Activated naive CD4-positive, alpha-beta T cell treated with anti-CD3 and anti-CD28 coated beads, Interleukin-2, amount 50 U/mL, for 16 hours (primary cell): ENCODE measurements at regions not wholly inside any gene's neighbourhood (a gene's known extent, or its start where the extent isn't known, plus 50 kb on each side); places are given as distances from the start of the nearest gene placed in this dataset.
"Not testable (repeated sequence)": the region's sequence is repeated elsewhere in the genome, so short reads cannot be mapped to it uniquely, and the experiment has no call there.

Source experiments
- DNase-seq: peaks from one replicate; pipeline ENCODE4 v3.0.0-alpha.2; 2020

GRCh38 chrX:5683996-5684395 is 544.7 kb downstream of the NLGN4X start:
- no peak for DNase-seq

GRCh38 chrX:5681159-5681558 is 547.5 kb downstream of the NLGN4X start:
- DNase-seq = no peak

DNA sequence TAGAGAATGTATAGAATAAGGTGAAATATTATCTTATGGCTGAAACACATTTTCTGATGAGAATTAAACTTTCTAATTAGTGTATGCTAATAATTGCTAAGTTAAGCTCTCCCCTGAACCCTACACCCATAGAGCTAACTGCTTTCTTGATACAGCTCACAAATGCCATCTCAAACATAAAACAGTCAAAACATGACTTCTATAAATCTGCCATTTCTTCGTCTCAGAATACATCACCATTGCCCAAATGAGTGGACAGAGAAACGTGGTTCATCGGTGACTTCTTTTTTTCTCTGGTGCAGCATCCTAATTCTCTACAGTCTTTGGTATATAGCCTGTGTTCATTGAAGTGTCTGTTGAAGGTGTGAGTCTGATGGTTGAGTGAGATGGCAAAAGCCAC is 554.6 kb downstream of the NLGN4X start:
- DNase-seq = no peak

DNA sequence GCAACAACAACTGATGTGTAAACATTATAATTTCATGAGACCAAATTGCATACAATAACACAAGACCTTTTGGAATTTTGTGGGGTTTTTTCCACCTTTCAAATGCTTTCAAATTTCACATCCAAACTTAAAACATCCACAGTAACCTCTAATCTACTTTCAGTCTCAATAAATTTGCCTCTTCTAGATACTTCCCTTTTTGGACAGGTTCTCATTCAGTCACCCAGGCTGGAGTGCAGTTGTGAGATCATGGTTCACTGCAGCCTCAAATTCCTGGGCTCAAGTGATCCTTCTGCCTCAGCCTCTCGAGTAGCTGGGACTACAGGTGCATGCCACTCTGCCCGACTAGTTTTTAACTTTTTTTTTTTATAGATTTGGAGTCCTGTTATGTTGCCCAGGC is 556.6 kb downstream of the NLGN4X start:
- DNase-seq = no peak

DNA sequence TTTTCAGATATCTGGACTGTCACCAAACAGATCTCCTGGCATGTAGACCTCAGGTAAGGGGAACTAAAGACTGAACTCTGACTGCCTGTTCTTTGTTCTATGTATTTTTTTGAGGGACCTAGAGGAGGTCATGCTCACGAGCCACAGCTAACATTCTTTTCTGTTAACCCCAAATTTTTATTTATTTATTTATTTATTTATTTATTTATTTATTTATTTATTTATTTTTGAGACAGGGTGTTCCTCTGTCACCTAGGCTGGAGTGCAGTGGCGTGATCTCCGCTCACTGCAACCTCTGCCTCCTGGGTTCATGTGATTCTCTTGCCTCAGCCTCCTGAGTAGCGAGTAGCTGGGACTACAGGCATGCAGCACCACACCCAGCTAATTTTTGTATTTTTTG is 562.0 kb downstream of the NLGN4X start:
- DNase-seq = not testable (repeated sequence)

DNA sequence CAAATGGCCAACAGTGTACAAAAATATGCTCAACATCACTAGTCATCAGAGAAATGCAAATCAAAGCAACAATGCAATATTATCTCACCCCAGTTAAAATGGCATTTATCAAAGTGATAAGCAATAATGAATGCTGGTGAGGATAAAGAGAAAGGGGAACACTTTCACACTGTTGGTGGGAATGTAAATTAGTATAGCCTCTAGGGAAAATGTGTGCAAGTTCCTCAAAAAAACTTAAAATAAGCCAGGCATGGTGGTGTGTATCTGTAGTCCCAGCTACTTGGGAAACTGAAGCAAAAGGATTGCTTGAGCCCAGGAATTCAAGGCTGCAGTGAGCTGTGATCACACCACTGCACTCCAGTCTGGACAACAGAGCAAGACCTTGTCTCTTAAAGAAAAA is 572.1 kb downstream of the NLGN4X start:
- DNase-seq = no peak

DNA sequence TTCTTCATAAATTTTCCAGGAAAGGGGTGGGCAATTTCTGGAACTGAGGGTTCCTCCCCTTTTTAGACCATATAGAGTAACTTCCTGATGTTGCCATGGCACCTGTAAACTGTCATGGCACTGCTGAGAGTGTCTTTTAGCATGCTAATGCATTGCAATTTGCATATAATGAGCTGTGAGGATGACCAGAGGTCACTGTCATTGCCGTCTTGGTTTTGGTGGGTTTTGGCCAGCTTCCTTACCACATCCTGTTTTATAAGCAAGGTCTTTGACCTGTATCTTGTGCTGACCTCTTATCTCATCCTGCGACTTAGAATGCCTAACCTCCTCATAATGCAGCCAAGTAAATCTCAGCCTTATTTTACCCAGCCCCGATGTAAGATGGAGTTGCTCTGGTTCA is 577.8 kb downstream of the NLGN4X start:
- DNase-seq = no peak

DNA sequence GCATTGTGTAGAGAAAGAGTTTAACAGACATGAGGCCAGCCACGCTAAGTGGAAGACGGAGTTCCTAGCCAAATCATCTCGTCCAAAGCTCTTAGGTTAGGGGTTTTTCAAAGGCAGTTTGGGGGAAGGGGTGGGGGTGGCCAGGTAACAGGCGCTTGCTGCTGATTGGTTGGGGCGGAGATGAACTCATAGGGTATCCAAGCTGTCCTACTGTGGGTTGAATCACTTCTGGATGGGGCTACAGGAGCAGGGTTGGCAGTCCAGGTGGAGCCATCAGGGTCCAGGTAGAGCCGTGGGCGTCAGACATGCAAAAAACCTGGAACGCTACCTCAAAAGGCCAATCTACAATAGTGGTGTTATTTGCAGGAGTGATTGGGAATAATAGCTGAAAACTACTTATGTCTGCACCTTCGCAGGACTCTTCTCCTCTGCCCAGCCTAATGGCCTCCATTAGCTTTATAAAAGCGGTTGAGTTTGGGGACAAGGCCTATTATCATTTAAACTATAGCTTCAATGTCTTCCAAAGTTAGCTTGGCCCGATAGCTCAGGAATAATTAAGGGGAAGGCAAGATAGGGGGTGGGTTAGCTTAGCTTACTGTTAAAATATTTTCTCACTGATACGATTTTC is 579.6 kb downstream of the NLGN4X start:
- no peak for DNase-seq

DNA sequence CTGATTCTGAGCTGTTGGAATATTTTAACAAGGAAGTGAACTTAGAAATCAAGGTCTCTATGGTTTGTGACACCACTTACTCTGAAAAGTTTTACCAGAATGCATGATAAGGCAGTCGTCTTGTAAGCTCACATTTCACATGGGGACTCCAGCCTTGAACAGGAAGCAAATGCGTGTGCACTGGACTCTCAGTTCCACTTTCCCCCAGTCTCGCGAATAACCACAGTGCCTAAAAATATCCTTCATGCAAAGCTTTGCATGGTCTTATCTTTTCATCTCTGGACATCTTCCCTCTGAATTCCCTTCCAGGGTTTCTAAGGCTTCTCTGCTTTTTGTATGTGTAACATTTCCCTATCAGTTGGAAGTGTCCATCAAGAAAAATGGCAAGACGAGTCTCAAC is 581.8 kb downstream of the NLGN4X start:
- DNase-seq = no peak

DNA sequence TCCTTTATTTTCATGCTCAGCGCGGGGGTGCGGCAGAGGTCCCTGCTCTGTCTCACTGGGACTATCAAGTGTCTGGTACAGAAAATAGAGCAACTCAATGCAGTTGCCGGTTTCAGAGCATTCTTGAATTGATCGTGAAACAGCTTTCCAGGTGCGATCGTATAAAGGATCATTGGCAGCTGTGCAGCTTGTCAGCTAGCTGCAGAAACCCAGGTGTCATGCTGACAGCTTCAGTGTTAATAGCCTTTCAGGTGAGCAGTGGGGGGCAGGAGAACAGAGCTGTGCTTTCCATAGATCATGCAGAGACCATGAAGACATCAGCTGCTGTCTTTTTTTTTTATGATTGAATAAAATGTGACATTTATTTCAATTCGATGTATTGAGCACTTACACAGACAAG is 583.9 kb downstream of the NLGN4X start:
- DNase-seq = no peak

DNA sequence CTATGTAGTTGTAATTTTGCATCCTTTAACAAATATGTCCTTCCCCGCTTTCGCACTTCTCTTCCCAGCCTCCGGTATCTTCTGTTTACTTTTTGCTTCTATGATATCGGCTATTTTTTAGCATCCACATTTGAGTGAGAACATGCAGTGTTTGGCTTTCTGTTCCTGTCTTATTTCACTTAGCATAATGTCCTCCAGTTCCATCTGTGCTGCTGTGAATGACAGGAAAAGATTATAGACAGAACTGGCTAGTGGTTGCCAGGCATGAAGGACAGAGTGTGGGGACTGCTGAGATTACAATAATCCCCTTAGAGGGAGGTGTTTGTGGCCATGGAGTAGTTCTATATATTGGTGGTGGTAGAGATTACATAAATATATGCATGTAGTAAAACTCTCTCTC is 588.6 kb downstream of the NLGN4X start:
- no peak for DNase-seq

DNA sequence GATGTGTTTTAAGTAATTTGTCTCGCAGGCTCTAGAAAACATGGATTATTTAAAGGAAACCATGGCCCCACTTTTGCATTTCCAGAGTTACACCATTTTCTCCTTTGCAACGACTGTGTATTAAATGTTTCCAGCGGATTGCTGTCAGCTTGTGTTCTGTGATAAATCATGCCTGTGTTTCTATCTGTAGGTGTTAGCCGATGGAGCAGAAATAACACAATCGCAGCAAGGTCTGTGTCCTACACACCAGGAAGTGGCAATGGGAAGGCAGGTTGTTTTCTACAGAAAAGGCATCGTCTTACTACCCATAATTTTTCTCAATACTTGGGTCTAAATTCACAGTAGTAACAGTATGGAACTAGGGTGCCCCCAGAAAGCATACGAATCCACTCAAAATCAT is 590.1 kb downstream of the NLGN4X start:
- no peak for DNase-seq

DNA sequence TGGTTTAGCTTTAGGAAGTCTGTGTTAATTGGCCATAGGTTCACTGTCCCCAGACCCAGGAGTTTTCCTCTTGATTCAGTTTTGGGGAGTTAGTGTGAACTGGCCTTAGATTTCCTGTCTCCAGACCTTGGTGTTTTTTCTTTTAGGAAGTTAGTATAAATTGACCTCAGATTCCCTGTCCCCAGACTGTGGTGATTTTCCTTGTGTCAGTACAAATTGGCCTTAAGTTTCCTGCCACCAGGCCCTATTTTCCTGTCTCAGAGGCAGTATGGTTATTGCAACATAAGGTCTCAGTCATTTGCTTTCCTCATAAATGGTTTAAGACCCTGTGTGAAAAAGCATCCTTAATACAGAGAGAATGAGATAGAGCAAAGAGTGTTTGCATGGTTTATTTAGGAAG is 595.8 kb downstream of the NLGN4X start:
- no peak for DNase-seq

GRCh38 chrX:5632061-5632614 is 596.5 kb downstream of the NLGN4X start:
- DNase-seq = no peak

DNA sequence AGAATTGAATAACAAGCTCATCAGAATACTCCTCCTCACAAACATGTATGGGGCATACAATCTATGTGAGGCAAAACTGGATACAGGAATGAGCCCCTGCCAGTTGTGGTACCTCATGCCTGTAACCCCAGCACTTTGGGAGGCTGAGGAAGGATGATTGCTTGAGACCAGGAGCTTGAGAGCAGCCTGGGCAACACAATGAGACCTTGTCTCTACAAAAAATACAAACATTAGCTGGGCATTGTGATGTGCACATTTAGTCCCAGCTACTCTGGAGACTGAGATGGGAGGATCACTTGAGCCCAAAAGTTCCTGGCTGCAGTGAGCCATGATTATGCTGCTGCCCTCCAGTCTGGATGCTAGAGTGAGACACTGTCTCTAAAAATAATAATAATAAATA is 611.0 kb downstream of the NLGN4X start:
- DNase-seq = no peak

DNA sequence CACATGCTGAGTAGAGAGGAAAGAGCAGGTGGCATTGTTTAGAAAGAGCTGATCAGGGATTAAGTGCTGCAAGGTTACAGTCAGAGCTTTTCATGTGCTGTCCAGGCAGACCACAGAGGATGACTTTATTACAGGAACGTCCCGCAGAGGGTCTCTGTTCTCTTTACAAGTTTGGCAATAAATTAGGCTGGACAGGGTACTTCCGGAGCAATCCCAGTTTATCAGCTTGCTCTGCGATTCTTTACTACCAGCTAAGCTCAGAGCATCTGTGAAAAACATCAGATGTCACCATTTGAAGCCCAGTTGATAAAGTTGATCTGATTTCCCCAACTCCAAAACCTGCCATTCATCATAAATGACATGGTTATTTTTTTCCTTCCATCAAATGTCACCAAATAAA is 633.1 kb downstream of the NLGN4X start:
- DNase-seq = no peak

DNA sequence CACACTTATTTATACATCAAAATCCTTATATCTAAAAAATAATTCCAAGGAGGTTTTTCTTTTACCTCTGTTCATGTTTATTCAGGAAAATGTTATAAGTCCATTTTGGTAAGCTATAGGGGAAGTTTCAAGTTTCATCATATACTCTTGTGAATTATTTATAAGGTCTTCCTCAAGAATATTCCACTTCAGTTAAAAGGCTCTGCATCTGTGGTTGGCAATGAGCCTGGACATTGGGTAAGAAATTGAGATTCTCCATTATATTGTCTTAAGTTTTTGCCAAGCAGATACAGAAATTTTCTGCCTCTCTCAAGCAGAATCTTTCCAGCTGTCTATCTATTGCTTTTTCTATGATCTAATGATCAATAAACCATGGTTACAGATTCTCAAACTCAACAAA is 641.9 kb downstream of the NLGN4X start:
- DNase-seq = no peak

- DNase-seq = no peak
Measured at GRCh38 chrX:5575407-5575806, 653.3 kb downstream of the NLGN4X start.

DNA sequence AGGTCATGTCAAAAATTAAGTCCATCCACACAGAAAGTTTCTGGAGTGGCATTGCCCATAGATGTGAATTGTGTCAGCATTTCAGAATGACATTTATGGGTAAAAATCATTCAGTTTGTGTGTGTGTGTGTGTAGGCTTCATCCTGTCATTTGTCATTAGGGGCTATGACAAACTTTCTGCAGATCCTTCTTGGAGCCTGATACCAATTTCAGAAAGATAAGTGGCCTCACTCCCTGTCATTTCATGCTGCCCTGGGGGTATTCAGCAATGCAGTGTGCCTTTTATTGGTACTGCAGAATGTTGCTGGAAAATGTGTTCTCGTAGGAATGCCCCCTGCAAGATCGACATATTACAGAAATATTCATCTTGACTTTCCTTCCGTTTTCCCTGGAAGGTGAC is 659.7 kb downstream of the NLGN4X start:
- no peak for DNase-seq

DNA sequence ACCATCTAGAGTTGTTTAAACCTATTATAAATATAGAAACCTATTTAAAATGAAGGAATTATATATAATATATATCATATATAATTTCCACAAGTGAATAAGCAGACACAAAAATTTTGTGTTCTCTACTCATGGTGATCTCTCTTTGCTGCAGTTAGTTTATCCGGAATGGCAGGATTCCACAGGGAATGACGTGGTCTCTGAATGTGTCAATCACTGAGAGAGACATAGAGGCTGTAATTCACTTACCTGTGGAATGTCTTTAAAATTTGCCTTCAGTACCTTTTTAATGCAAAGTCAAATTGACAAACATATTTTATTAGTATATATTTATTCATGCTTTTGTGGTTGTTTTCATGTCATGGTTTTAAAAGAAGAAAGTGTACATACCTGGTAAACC is 669.3 kb downstream of the NLGN4X start:
- DNase-seq = no peak

DNA sequence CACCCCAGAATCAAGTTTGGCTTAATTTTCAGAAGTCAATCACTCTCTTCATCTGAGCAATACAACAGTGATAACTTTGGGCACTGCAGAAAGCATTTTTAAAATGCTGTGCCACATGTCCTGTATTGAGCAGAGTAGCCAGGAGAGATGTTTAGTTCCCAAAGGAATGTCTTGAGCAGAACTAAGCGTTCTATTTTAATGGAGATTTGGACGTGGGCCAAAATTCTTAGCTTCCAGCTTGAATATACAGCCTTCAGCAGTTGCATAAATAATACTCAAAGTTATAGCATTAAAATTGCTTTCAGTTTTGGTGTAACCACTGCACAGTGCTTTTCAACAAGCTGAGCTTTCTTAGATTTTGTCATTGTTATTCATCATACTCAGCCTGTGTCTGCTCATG is 679.2 kb downstream of the NLGN4X start:
- DNase-seq = no peak

DNA sequence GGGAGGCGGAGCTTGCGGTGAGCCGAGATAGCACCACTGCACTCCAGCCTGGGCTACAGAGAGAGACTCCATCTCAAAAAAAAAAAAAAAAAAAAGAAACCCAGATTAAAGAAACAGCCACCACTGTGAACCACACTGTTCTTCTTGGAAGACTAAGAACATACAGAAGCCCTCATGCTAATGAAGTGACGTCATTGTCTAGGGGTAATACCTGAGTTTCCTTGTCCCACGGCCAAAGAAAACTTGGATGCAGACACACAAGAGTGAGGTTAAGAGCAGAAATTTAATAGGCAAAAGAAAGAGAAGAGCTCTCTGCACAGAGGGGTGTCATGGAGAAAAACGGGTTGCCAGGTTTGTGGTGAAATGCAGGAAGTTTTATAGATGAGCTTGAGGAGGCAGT is 691.6 kb downstream of the NLGN4X start:
- DNase-seq = no peak

GRCh38 chrX:5536261-5536660 is 692.4 kb downstream of the NLGN4X start:
- no peak for DNase-seq

- DNase-seq = no peak
Measured at GRCh38 chrX:5528057-5528456, 700.6 kb downstream of the NLGN4X start.

- DNase-seq = no peak
Measured at GRCh38 chrX:5526191-5526590, 702.5 kb downstream of the NLGN4X start.
